ENCODE measurements at regions not wholly inside any gene's neighbourhood (a gene's known extent, or its start where the extent isn't known, plus 50 kb on each side); places are given as distances from the start of the nearest gene placed in this dataset.

GRCh38 chrX:115399306-115399705 lies 109.8 kb downstream of the LUZP4 start:
- ChIA-PET CTCF (no interaction called here), POLR2A (no interaction called here)
- DNase-seq (ENCODE audit: low read depth) = no peak
- Histone ChIP-seq H3K27me3 (ENCODE audit: control insufficient read depth, insufficient read depth, low read length) (no peaks in the 10 kb centered on the region; the same call in 1 of the 2 replicates), H3K4me3 (ENCODE audit: low read depth, low read length) (no peak overlapping the region), H3K36me3 (ENCODE audit: control insufficient read depth, insufficient read depth, low read length) (no peaks in the 10 kb centered on the region)
- TF ChIP-seq, protein P1, sequence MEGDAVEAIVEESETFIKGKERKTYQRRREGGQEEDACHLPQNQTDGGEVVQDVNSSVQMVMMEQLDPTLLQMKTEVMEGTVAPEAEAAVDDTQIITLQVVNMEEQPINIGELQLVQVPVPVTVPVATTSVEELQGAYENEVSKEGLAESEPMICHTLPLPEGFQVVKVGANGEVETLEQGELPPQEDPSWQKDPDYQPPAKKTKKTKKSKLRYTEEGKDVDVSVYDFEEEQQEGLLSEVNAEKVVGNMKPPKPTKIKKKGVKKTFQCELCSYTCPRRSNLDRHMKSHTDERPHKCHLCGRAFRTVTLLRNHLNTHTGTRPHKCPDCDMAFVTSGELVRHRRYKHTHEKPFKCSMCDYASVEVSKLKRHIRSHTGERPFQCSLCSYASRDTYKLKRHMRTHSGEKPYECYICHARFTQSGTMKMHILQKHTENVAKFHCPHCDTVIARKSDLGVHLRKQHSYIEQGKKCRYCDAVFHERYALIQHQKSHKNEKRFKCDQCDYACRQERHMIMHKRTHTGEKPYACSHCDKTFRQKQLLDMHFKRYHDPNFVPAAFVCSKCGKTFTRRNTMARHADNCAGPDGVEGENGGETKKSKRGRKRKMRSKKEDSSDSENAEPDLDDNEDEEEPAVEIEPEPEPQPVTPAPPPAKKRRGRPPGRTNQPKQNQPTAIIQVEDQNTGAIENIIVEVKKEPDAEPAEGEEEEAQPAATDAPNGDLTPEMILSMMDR (IDR thresholded peaks at IDR 0.05; ENCODE audit: insufficient read depth, low read depth, low read length) = no peak

DNA sequence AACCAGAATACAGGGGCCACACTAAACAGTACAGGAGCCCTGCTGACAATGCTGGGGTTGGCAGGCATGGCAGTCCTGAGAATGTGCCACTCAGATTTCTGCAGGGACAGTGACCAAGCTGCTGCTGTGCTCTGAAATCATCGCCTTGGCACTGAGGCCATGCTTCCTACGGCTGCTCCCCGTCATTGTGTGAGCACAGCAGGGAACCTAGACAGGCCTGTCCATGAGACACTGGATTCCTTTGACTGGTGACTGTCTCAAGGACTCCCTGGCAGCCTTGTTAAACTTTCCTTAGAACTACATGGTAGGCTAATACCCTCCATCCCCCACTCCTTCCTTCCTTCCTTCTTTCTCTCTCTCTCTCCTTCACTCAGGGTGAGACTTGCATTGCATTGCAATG lies 111.4 kb downstream of the LUZP4 start:
- Histone ChIP-seq H3K4me3 (ENCODE audit: low read depth, low read length) (no peak overlapping the region), H3K27me3 (ENCODE audit: control insufficient read depth, insufficient read depth, low read length) (no peaks in the 10 kb centered on the region; the same call in 1 of the 2 replicates), H3K36me3 (ENCODE audit: control insufficient read depth, insufficient read depth, low read length) (no peaks in the 10 kb centered on the region)
- TF ChIP-seq, protein P1 (IDR thresholded peaks at IDR 0.05; ENCODE audit: insufficient read depth, low read depth, low read length) = no peak
- ChIA-PET POLR2A (no interaction called here), CTCF (no interaction called here)
- no peak for DNase-seq (ENCODE audit: low read depth)

GRCh38 chrX:115402299-115402698 lies 112.8 kb downstream of the LUZP4 start:
- DNase-seq (ENCODE audit: low read depth) = no peak
- POLR2A ChIA-PET = no interaction called here
- Histone ChIP-seq H3K4me3 (ENCODE audit: low read depth, low read length) (no peak overlapping the region), H3K27me3 (ENCODE audit: control insufficient read depth, insufficient read depth, low read length) (no peaks in the 10 kb centered on the region), H3K36me3 (ENCODE audit: control insufficient read depth, insufficient read depth, low read length) (no peaks in the 10 kb centered on the region)
- TF ChIP-seq, protein P1 (IDR thresholded peaks at IDR 0.05; ENCODE audit: insufficient read depth, low read depth, low read length) = no peak
- CTCF ChIA-PET = interaction anchor here (0.6 kb wide), 1 partner anchor 1124 kb away, joined by 3 read pairs; no protein-coding TSS in a partner anchor

- TF ChIP-seq, protein P1 (IDR thresholded peaks at IDR 0.05; ENCODE audit: insufficient read depth, low read depth, low read length) = no peak
- no peak for DNase-seq (ENCODE audit: low read depth)
- CTCF ChIA-PET = no interaction called here
- POLR2A ChIA-PET = no interaction called here
- H3K27me3 ChIP-seq (ENCODE audit: control insufficient read depth, insufficient read depth, low read length) = no peaks in the 10 kb centered on the region
- no peak overlapping the region for H3K4me3 ChIP-seq (ENCODE audit: low read depth, low read length)
- H3K36me3 ChIP-seq (ENCODE audit: control insufficient read depth, insufficient read depth, low read length) = no peaks in the 10 kb centered on the region
Measured at GRCh38 chrX:115408771-115409400, 119.4 kb downstream of the LUZP4 start.

DNA sequence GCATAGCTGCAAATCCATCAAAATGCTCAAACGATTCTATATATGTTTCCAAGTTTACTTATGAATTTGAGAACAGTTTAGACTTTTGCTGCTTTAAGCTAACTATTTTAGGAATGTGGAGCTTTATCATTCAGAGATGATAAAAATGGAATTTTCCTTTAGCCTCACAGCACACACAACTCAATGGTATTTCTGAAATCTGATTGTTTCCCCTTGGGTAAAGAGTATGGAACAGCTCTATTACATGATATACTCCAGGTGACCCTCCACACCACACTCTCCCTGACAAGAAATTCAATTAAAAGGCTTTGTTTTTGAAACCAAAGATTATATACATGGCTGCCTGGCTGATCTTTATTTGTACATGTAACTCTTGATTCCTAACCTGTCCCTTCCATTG lies 120.0 kb downstream of the LUZP4 start:
- H3K4me3 ChIP-seq (ENCODE audit: low read depth, low read length) = no peak overlapping the region
- no peaks in the 10 kb centered on the region for H3K27me3 ChIP-seq (ENCODE audit: control insufficient read depth, insufficient read depth, low read length)
- no peak for DNase-seq (ENCODE audit: low read depth)
- ChIA-PET POLR2A (no interaction called here), CTCF (no interaction called here)
- H3K36me3 ChIP-seq (ENCODE audit: control insufficient read depth, insufficient read depth, low read length) = no peaks in the 10 kb centered on the region
- TF ChIP-seq, protein P1 (IDR thresholded peaks at IDR 0.05; ENCODE audit: insufficient read depth, low read depth, low read length) = no peak
